CD4-positive, CD25-positive, alpha-beta regulatory T cell (primary cell): ENCODE measurements at regions not wholly inside any gene's neighbourhood (a gene's known extent, or its start where the extent isn't known, plus 50 kb on each side); places are given as distances from the start of the nearest gene placed in this dataset.

Source experiments
- ATAC-seq, 2 donors: fragments of 150-1000 bp; cut with Tn5 transposase; one replicate each; pipeline ENCODE4 v1.10.0; 2021; ENCODE audit warnings: low read depth in 2 of 2, moderate number of reproducible peaks in 2 of 2, moderate library complexity in 1 of 2
- DNase-seq, 3 donors: peaks; one replicate each; pipeline versions ENCODE4 v3.0.0 to v3.0.0-alpha.2; 2012 to 2022; ENCODE audit warnings: mixed read lengths in 1 of 3
- H3K27ac ChIP-seq: one replicate; pipeline ENCODE4 v1.7.0; 2013; ENCODE audit warnings: mild to moderate bottlenecking, low read length; ENCODE audit not compliant: insufficient read depth, poor library complexity, severe bottlenecking
- H3K27me3 ChIP-seq: one replicate; pipeline ENCODE4 v1.7.0; 2013; ENCODE audit warnings: low read length; ENCODE audit not compliant: control insufficient read depth, insufficient read depth
- H3K36me3 ChIP-seq: one replicate; pipeline ENCODE4 v1.7.0; 2013; ENCODE audit warnings: mild to moderate bottlenecking, low read length, moderate library complexity; ENCODE audit not compliant: control insufficient read depth, insufficient read depth
- H3K4me1 ChIP-seq: 2 replicates; pipeline ENCODE4 v1.7.0; 2013; ENCODE audit warnings: mild to moderate bottlenecking, low read length; ENCODE audit not compliant: insufficient read depth, control insufficient read depth, poor library complexity, severe bottlenecking
- H3K4me3 ChIP-seq: one replicate; pipeline ENCODE4 v1.7.0; 2013; ENCODE audit warnings: low read depth, mild to moderate bottlenecking, low read length, moderate library complexity
- H3K9me3 ChIP-seq, 2 experiments: 1 replicate in 1 of 2; 2 replicates in 1 of 2; pipeline ENCODE4 v1.7.0; 2013; ENCODE audit warnings: low read length in 2 of 2, mild to moderate bottlenecking in 1 of 2, moderate library complexity in 1 of 2; ENCODE audit not compliant: control insufficient read depth in 2 of 2
- H3K27ac Mint-ChIP-seq, 3 donors: one replicate each; pipeline ENCODE4 v1.8.0; 2020 to 2022; ENCODE audit warnings: mild to moderate bottlenecking in 3 of 3, mixed read lengths in 3 of 3, moderate library complexity in 2 of 3
- H3K27me3 Mint-ChIP-seq: one replicate; pipeline ENCODE4 v1.8.0; 2022; ENCODE audit warnings: mild to moderate bottlenecking, mixed read lengths
- H3K36me3 Mint-ChIP-seq: one replicate; pipeline ENCODE4 v1.8.0; 2020; ENCODE audit warnings: mixed read lengths
- H3K4me1 Mint-ChIP-seq, 4 donors: one replicate each; pipeline ENCODE4 v1.8.0; 2020 to 2022; ENCODE audit warnings: mixed read lengths in 4 of 4, mild to moderate bottlenecking in 1 of 4
- H3K4me3 Mint-ChIP-seq, 4 donors: one replicate each; pipeline ENCODE4 v1.8.0; 2020 to 2022; ENCODE audit warnings: mild to moderate bottlenecking in 4 of 4, mixed read lengths in 4 of 4, moderate library complexity in 3 of 4
- H3K9me3 Mint-ChIP-seq, 7 donors: one replicate each; pipeline ENCODE4 v1.8.0; 2020 to 2022; ENCODE audit warnings: mixed read lengths in 7 of 7, mild to moderate bottlenecking in 3 of 7, moderate library complexity in 2 of 7

- peak overlapping the region; percentile 69 for H3K4me3 ChIP-seq
- no peak overlapping the region for H3K27ac ChIP-seq
- Mint-ChIP-seq H3K4me3 (peak overlapping the region in 3 of 4 donors; percentile 56 to 74 (median 65)), H3K27ac (peak overlapping the region; percentile 59 to 89 (median 70)), H3K4me1 (peaks cover 0 to 13% (median 8%) of the 10 kb centered on the region in 4 donors), H3K9me3 (no peaks in the 10 kb centered on the region), H3K36me3 (no peaks in the 10 kb centered on the region), H3K27me3 (no peaks in the 10 kb centered on the region)
- DNase-seq (peak in 1 of 3 donors; percentile 29), ATAC-seq (peak in 1 of 2 donors; percentile 39)
- H3K27me3 ChIP-seq: no peaks in the 10 kb centered on the region
- H3K9me3 ChIP-seq: no peaks in the 10 kb centered on the region
- H3K4me1 ChIP-seq: no peaks in the 10 kb centered on the region
- no peaks in the 10 kb centered on the region for H3K36me3 ChIP-seq
Measured at GRCh38 chr3:141686466-141687291, 51.4 kb upstream of the RNF7 start.
